ENCODE measurements at regions not wholly inside any gene's neighbourhood (a gene's known extent, or its start where the extent isn't known, plus 50 kb on each side); places are given as distances from the start of the nearest gene placed in this dataset.
"Not testable (repeated sequence)": the region's sequence is repeated elsewhere in the genome, so short reads cannot be mapped to it uniquely, and the experiment has no call there.

GRCh38 chr5:12566441-12566840 is 662.2 kb upstream of the CTNND2 start:
- Histone ChIP-seq H3K4me1 (no peaks in the 10 kb centered on the region), H3K27me3 (no peaks in the 10 kb centered on the region), H3K9me3 (no peaks in the 10 kb centered on the region), H3K27ac (no peak overlapping the region), H3K4me3 (no peak overlapping the region), H3K36me3 (no peaks in the 10 kb centered on the region)
- TF ChIP-seq CTCF (IDR thresholded peaks at IDR 0.05) (no peak), POLR2AphosphoS5 (IDR thresholded peaks at IDR 0.05) (no peak), EP300 (IDR thresholded peaks at IDR 0.05) (no peak), POLR2A (IDR thresholded peaks at IDR 0.05) (no peak)
- DNase-seq: no peak
- no peak for ATAC-seq (ENCODE audit: low FRiP score in 2 of 2)
- WGBS, 2 donors: 75 to 94% methylated on average over 1 of the region's 1 CpG

GRCh38 chr5:12557012-12557411 is 652.8 kb upstream of the CTNND2 start:
- 76 to 83% methylated on average over 2 of the region's 2 CpGs for WGBS, 2 donors
- no peaks in the 10 kb centered on the region for H3K27me3 ChIP-seq
- ATAC-seq (ENCODE audit: low FRiP score in 2 of 2): no peak

GRCh38 chr5:12526113-12526512 is 621.9 kb upstream of the CTNND2 start:
- TF ChIP-seq POLR2AphosphoS5 (IDR thresholded peaks at IDR 0.05) (no peak), POLR2A (IDR thresholded peaks at IDR 0.05) (no peak), EP300 (IDR thresholded peaks at IDR 0.05) (no peak), CTCF (IDR thresholded peaks at IDR 0.05) (no peak)
- ATAC-seq (ENCODE audit: low FRiP score in 2 of 2) (no peak), DNase-seq (no peak)
- no peak overlapping the region for H3K4me3 ChIP-seq
- H3K9me3 ChIP-seq: no peaks in the 10 kb centered on the region
- no peak overlapping the region for H3K27ac ChIP-seq
- no peaks in the 10 kb centered on the region for H3K36me3 ChIP-seq
- 92 to 96% methylated on average over 1 of the region's 1 CpG for WGBS, 2 donors
- no peaks in the 10 kb centered on the region for H3K27me3 ChIP-seq
- H3K4me1 ChIP-seq: no peaks in the 10 kb centered on the region

More at GRCh38 chr5:12557012-12557411, 652.8 kb upstream of the CTNND2 start:
- TF ChIP-seq CTCF (IDR thresholded peaks at IDR 0.05): no peak
- no peak for TF ChIP-seq POLR2A (IDR thresholded peaks at IDR 0.05)
- no peak for TF ChIP-seq EP300 (IDR thresholded peaks at IDR 0.05)
- TF ChIP-seq POLR2AphosphoS5 (IDR thresholded peaks at IDR 0.05): no peak
- Histone ChIP-seq H3K27ac (no peak overlapping the region), H3K9me3 (no peaks in the 10 kb centered on the region), H3K36me3 (no peaks in the 10 kb centered on the region), H3K4me3 (no peak overlapping the region), H3K4me1 (no peaks in the 10 kb centered on the region)
- no peak for DNase-seq

GRCh38 chr5:12522116-12522515 is 617.9 kb upstream of the CTNND2 start:
- TF ChIP-seq CTCF (IDR thresholded peaks at IDR 0.05) (no peak), EP300 (IDR thresholded peaks at IDR 0.05) (no peak), POLR2A (IDR thresholded peaks at IDR 0.05) (no peak), POLR2AphosphoS5 (IDR thresholded peaks at IDR 0.05) (no peak)
- H3K27ac ChIP-seq: no peak overlapping the region
- no peaks in the 10 kb centered on the region for H3K36me3 ChIP-seq
- 80 to 83% methylated on average over 5 of the region's 5 CpGs for WGBS, 2 donors
- peaks cover 0 to 4% (median 0%) of the 10 kb centered on the region in 4 donors for H3K9me3 ChIP-seq
- ATAC-seq (ENCODE audit: low FRiP score in 2 of 2) (no peak), DNase-seq (no peak)
- H3K4me3 ChIP-seq: no peak overlapping the region
- H3K4me1 ChIP-seq: no peaks in the 10 kb centered on the region
- H3K27me3 ChIP-seq: no peaks in the 10 kb centered on the region

GRCh38 chr5:12504983-12505382 is 600.7 kb upstream of the CTNND2 start:
- H3K27me3 ChIP-seq; ATAC-seq (ENCODE audit: low FRiP score in 2 of 2); H3K27ac ChIP-seq; H3K9me3 ChIP-seq; H3K36me3 ChIP-seq; H3K4me3 ChIP-seq; DNase-seq; H3K4me1 ChIP-seq: not testable (repeated sequence)
- 88 to 96% methylated on average over 1 of the region's 1 CpG for WGBS, 2 donors

Data from upper lobe of left lung (tissue), 6 donors.